Thyroid gland (tissue), 4 donors: ENCODE measurements at regions not wholly inside any gene's neighbourhood (a gene's known extent, or its start where the extent isn't known, plus 50 kb on each side); places are given as distances from the start of the nearest gene placed in this dataset.

Source experiments
- DNase-seq, 2 donors: peaks; one replicate each; pipeline ENCODE4 v3.0.0-alpha.2; 2019
- H3K27ac ChIP-seq, 3 donors: fragments of 200-600 bp; sonication (generic); 1 replicate in 2 of 3; 2 replicates in 1 of 3; pipeline ENCODE4 v1.5.1; 2016 to 2019; ENCODE audit warnings: mild to moderate bottlenecking in 1 of 3, moderate library complexity in 1 of 3
- H3K27me3 ChIP-seq: fragments of 200-600 bp; sonication (generic); one replicate; pipeline ENCODE4 v1.5.1; 2019
- H3K36me3 ChIP-seq, 2 donors: fragments of 200-600 bp; sonication (generic); one replicate each; pipeline ENCODE4 v1.5.1; 2016 to 2019
- H3K4me1 ChIP-seq, 2 donors: fragments of 200-600 bp; sonication (generic); one replicate each; pipeline ENCODE4 v1.5.1; 2017 to 2019
- H3K4me3 ChIP-seq, 3 donors: fragments of 200-600 bp; sonication (generic); replicated peaks in 1 of 3; 1 replicate in 2 of 3; 2 replicates in 1 of 3; pipeline ENCODE4 v1.5.1; 2016; ENCODE audit warnings: mild to moderate bottlenecking in 1 of 3
- H3K9me3 ChIP-seq: fragments of 200-600 bp; sonication (generic); one replicate; pipeline ENCODE4 v1.5.1; 2017
- CTCF ChIP-seq, 6 experiments: fragments of 200-600 bp in 3 of 6; fragments of 450-650 bp in 3 of 6; sonication (generic) in 3 of 6; IDR thresholded peaks; one replicate each; pipeline ENCODE4 v1.5.1; 2016 to 2019; ENCODE audit warnings: antibody characterized with exemption in 6 of 6, mild to moderate bottlenecking in 2 of 6, inconsistent platforms in 1 of 6, moderate library complexity in 1 of 6
- POLR2A ChIP-seq, 2 donors: fragments of 450-650 bp; IDR thresholded peaks; one replicate each; pipeline ENCODE4 v1.6.1; 2017; ENCODE audit warnings: antibody characterized with exemption in 2 of 2, mild to moderate bottlenecking in 2 of 2, moderate library complexity in 1 of 2
- WGBS, 2 donors: methylation state at CpG; one replicate each; pipeline ENCODE4 v1.1.5; 2017; 5-methylcytosine and 5-hydroxymethylcytosine counted together
- intact Hi-C: fragments of 100-400 bp; cut with DNase I; formaldehyde crosslinking; loops from one replicate; pipeline ENCODE4 v1.15.1; 2023

GRCh38 chr15:50819344-50819743, 53.8 kb upstream of the SPPL2A start:
- Histone ChIP-seq H3K9me3 (no peaks in the 10 kb centered on the region), H3K27ac (no peak overlapping the region), H3K27me3 (no peaks in the 10 kb centered on the region), H3K4me1 (no peaks in the 10 kb centered on the region), H3K4me3 (no peak overlapping the region), H3K36me3 (no peaks in the 10 kb centered on the region)
- intact Hi-C loops: no loop called here
- TF ChIP-seq CTCF (IDR thresholded peaks at IDR 0.05) (no peak), POLR2A (IDR thresholded peaks at IDR 0.05) (no peak)
- no peak for DNase-seq

GRCh38 chr15:50815958-50816590, 50.6 kb upstream of the SPPL2A start:
- intact Hi-C loops: no loop called here
- no peak for TF ChIP-seq CTCF (IDR thresholded peaks at IDR 0.05)
- no peak for TF ChIP-seq POLR2A (IDR thresholded peaks at IDR 0.05)
- 72 to 84% methylated on average over 5 of the region's 5 CpGs for WGBS, 2 donors
- Histone ChIP-seq H3K9me3 (no peaks in the 10 kb centered on the region), H3K4me1 (no peaks in the 10 kb centered on the region), H3K36me3 (no peaks in the 10 kb centered on the region), H3K4me3 (no peak overlapping the region), H3K27ac (no peak overlapping the region), H3K27me3 (no peaks in the 10 kb centered on the region)
- DNase-seq: no peak
